CD4-positive, alpha-beta T cell treated with Interleukin-15 for 4 hours (primary cell): ENCODE measurements at regions not wholly inside any gene's neighbourhood (a gene's known extent, or its start where the extent isn't known, plus 50 kb on each side); places are given as distances from the start of the nearest gene placed in this dataset.
A peak's percentile ranks its signal among the peaks of the same experiment; 100 is the strongest.

Experiments used
- DNase-seq: peaks from one replicate; pipeline ENCODE4 v3.0.0-alpha.2; 2020; ENCODE audit warnings: low spot score

DNA sequence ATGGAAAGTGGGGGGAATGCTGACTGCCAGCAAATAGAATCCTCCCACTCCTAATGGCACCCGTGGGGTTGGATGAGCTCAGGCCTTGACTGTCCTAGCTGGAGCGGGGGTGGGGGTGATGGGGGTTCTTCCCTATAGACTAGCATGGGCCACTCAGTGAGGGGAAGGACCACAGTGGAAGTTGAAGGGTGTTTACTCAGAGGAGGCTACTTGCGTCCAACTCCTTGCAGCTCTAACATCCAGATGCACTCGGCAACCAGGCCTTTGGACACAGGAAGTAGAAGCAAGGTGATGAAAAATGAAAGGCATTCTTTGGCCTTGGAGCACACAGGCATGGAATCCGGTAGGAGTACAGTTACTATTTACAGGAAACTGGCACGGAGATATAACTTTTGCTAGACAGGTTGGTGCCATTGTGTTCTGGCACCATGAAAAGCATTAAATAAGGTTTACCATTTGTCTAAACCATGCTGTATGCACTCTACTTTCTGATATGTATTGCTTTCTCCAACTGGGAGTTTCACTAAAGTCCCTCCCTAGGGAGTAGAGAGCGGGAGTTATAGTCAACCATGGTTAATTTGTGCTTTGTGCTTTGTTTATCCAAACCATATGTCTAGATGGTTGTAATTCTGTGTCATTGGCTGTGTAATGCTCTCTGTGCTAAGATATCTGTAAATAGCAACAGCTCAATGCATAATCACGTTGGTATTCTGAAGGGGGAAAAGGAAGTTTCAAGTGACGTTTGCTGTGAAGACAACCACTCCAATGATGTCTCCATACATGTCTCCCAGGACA lies 125.3 kb downstream of the TSHZ3 start:
- no peak for DNase-seq

DNA sequence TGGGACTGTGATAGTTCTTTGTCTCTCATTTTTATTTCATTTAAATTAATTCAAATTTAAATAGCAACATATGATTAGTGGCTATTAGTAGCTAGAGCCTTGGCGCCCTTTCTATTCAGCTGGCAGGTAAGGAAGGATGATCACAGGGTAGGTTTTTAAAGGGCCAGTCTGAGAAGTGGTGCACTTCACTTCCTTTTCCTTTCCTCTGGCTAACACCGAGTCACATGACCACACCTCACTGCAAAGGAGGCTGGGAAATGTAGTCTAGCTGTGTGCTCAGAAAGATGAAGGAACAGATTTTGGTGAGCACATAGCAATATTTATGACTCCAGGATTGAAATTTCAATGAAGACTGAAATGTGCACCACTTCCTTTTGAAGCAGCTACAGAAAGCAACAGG lies 128.7 kb downstream of the TSHZ3 start:
- DNase-seq, result peak; percentile 49

DNA sequence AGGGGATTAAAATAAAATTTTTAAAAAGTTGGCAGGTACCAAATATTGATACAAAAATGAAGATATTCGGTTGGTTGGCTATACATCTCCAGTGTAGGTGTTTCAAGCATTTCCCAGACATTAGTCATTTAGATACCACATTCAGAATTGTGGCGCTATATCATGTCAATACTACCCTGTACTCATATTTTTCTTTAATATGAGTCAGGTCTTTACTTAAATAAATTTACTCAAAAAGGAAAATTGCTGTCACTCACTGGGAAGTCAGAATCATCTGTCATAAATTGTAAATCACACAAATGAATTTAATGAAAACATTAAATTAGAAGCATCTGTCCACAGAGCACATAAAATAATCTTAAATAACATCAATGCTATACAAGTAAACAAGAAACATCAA lies 134.2 kb downstream of the TSHZ3 start:
- no peak for DNase-seq

- DNase-seq, result peak; percentile 87
These were observed 135.2 kb downstream of the TSHZ3 start for GRCh38 chr19:31214086-31214485.

DNA sequence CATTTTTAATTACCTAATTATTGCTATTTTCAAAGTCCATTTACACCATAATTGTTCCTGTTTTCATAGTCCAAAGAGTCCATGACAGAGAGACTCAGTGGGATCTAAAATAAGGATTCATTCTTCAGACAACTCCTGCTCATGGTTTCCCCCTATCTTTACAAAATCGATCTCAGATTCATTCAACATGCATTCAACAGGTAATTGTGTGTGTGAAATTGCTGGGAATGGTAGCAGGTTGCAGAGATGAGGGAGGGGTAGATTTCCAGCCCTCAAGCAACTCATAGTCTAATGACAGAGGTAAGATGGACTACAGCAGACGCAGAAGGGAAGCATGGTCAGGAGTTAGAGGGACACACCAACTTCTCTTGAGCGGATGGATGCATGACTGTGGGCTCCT lies 138.1 kb downstream of the TSHZ3 start:
- DNase-seq, result no peak

DNA sequence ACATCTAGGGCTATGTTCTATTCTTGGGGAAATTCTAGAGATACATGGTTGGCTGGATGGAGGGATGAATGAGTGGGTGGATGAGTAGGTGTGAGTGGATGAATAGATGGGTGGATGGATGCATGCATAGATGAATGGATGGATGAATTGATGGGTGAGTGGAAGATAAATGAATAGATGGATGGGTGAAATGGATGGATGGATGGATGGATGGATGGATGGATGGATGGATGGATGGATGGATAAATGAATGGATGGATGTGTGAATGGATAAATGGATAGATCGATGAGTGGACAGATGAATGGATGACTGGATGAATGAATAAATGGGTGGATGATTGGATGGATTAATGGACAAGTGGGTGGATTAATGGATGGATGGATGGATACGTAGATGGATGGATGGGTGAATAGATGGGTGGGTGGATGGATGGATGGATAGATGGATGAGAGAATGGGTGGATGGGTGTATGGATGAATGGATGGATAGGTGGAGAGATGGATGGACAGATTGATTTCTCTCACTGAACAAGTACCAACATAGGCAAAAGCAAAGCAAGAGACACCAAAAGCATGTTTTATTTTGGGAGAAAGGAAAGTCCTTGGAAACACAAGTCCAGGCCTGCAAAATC lies 143.2 kb downstream of the TSHZ3 start:
- DNase-seq, result no peak

GRCh38 chr19:31204115-31204514 lies 145.1 kb downstream of the TSHZ3 start:
- no peak for DNase-seq

DNA sequence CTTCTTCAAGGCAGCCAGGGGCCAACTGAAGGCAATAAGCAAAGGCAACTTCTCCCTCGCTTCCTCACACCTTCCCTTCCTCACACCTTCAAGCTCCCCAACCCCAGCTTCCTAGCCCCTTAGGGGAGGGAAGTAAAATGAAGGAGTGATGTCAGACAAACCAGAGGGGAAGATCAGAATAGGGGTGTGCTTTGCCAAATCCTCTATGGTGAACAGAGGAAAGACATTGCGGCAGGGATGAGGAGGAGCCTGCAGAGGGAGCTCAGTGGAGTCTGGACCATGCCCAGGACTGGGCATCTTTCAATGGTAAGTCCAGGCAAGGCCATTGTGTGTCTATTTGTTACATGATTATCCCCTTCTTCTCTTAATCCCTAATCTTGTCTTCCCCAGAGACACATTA lies 164.0 kb downstream of the TSHZ3 start:
- DNase-seq, result no peak

DNA sequence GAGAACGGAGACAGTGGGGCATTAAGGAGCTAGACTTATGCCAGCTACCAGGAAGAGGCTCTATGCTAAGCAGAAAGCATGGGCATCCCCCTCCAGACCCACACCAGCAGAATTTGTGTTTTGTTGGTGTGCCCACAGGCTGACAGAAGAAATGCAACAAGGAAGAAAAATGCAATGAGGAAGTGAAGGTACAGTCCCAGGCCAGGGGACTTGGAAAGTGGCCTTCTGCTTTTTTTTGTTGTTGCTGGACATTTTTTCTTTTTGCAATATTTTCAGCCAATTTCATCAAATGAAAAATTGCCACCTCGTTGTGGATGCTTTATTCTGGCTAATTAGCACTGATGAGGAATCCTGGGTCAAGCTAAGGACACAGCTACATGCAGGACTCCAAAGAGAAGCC lies 167.7 kb downstream of the TSHZ3 start:
- no peak for DNase-seq

DNA sequence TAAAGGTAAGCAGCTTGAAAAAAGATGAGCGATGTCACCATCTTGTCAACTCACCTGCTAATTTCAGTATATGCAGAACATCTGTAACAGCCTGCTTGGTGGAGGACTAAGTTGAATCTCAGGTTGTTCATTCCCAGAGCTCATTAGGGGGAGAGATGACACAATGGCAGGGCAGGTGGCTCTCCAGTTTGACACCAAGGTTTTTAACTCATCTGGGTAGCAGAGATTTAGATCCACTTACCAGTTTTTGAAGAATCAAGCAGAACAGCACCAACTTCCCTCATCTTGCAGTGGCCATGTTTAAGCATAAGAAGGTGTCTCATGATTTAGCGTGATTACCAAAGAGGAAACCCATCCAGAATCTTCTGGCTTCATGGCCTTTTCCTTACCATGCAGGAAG lies 168.3 kb downstream of the TSHZ3 start:
- no peak for DNase-seq

DNA sequence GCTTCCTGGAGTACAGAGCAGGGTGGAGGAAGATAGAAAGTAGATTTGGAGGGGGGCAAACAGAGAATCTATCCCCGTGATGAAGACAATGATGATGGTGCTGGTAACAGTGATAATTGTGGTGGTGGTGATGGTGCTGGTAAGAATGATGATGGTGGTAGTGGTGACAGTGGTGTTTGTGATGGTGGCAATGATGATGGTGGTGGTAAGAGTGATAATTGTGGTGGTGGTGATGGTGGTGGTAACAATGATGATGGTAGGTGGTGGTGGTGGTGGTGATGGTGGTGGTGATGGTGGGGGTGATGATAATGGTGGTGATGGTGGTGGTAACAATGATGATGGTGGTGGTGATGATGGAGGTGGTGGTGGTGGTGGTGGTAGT lies 169.8 kb downstream of the TSHZ3 start:
- no peak for DNase-seq

DNA sequence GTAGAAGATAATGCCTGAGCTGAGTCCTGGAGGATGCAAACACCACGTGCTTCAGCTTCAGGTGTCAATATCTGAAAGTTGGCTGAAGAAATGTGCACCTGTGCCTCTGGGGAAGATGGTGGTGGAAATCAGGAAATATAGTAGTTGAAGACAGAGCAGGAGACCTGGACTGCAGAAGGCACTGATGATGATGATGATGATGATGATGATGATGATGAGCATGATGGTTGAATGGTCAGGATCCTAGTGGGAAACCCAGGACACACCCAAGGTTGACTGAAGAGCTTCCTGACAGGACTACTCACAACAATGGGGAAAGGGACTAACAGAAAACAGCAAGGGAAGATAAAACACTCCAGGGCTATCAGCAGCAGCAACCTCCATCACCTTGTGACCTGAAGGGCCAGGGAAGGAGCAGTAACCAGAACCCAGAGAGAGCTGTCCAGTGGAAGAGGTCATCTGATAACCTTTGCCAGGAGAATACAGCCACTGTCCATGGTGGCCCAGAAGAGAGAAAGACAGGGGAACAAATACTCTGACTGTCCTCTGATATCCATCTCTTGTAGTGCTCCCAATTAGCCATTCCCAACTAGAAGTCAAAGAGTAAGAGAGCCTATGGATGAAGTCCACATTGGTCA lies 170.3 kb downstream of the TSHZ3 start:
- DNase-seq, result no peak

- no peak for DNase-seq
These were observed 172.0 kb downstream of the TSHZ3 start for GRCh38 chr19:31177246-31177645.

DNA sequence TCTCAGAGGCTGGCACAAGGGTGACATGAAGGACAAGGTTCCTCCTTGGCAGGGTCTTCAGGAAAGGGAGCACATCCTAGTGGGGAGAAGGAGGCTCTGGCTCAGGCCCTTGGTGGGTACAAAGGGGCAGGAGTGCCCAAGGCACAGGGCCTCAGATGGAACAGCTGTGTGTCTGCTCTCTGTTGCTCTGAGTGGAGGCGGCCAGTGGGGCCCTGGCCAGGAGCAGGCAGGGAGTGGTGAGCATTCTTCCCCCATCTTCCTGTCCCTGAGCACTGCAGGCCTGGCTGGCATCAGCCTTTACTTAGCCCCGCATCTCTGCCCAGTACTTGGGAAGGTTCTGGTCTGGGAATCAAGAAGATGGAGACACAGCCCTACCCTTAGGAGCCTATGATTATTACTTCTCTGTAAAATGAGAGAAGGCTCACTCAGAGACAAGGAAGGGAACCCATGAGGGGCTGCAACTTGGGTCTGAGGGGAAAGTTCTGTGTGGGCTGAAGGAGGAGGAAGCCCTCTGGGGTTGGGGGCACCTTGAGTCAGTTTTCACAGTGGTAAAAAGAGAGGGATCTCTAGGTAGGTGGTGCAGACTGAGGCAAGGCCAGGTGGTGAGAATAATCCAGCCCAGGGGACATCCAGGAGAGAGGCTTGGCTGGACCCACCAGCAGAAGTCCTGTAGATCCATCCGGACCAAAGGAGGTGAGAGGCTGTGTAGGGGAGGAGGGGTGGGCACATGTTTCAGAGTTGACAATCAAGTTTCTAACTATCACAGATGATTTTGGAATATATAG lies 173.5 kb downstream of the TSHZ3 start:
- no peak for DNase-seq

GRCh38 chr19:31174948-31175347 lies 174.3 kb downstream of the TSHZ3 start:
- DNase-seq, result no peak

DNA sequence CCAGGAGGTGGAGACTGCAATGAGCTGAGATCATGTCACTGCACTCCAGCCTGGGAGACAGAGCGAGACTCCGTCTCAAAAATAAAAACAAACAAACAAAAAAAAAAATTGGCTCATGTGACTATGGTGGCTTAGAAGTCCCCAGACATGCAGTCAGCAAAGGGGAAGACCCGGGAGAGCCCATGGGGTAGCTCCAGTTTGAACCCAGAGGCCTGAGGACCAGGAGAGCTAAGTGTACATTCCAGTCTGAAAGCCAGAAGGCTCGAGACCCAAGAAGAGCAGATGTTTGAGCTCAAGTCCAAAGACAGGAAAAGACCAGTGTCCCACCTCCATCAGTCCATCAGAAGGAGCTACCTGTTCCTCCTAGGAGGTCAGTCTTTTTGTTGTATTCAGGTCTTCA lies 175.2 kb downstream of the TSHZ3 start:
- DNase-seq, result no peak

GRCh38 chr19:31171936-31172335 lies 177.3 kb downstream of the TSHZ3 start:
- DNase-seq, result no peak

GRCh38 chr19:31170046-31170445 lies 179.2 kb downstream of the TSHZ3 start:
- DNase-seq, result no peak

DNA sequence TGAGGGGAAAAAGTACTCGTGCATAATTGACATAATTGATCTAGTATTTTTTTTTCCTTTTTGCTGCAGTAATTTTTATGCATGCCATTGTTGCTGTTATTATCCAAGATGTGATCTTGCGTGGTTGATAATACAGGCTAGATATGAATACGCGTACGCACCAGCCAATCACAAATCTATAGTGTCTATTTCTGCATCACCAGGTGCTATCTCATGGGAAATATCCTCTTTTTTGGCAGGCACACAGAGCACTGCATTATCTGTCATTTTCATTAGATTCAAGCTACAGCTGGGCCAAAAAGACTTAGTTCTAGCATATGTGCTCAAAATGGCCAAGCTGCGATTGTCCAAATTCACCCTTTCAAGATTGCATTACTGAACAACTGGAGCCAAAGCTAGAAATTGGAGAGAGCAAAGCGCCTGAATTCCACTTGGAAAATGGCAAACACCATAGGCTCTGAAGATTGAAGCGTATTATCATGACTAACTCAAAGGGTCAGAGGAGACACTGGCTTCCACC lies 181.1 kb downstream of the TSHZ3 start:
- no peak for DNase-seq

DNA sequence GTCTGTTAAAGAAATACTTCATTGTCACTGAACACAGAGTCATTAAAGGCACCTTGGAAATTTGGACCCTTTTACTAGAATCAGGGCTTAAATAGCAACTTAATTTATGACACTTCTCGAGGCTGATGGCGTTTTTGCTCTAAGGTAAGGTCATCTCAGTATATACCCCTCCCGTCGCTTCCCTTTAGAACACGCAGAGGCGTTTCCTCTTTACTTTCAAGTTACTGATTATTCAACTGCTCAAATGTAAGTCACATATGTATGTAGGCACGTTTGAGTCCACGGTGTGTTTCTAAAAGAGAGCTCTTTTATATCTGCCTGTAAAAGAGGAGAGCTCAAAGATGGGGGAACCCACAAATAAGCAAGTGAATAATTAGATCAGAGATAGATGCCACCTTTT lies 181.5 kb downstream of the TSHZ3 start:
- DNase-seq, result no peak

- no peak for DNase-seq
These were observed 183.0 kb downstream of the TSHZ3 start for GRCh38 chr19:31166206-31166605.

DNA sequence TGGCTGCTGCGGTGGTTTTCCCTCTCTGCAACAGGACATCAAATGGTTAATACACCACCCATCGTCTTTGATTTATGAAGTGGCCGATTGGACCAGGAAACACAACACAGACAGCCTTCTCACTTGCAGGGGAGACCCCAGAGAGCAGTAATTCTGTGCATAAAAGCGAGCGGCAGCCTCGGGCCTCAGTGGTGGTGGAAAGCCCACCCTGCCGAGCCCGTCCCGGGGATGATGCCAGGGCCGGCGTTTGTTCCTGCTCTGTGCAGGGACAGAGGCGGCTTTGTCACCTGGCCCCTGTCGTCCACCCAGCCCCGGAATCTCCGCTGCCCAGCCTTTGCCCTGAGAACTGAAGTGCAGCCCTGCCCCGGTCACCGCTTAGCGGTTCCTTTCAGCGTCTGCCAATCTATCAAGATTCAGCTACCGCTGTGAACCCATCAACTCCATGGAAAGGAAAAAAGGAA lies 184.4 kb downstream of the TSHZ3 start:
- no peak for DNase-seq
